HepG2 (cell line): ENCODE measurements at regions not wholly inside any gene's neighbourhood (a gene's known extent, or its start where the extent isn't known, plus 50 kb on each side); places are given as distances from the start of the nearest gene placed in this dataset.

Source experiments
- ATAC-seq: fragments of 200-7000 bp; cut with Tn5 transposase; 3 replicates; pipeline ENCODE4 v1.9.1; 2020; ENCODE audit warnings: mild to moderate bottlenecking, moderate library complexity
- BruUV-seq: library from RNA; stranded (reverse); fragments of 400-500 nt; replicated peaks from 2 replicates; lab custom pipeline; 2021; lab: Mats Ljungman, UMichigan
- CTCF ChIA-PET: fragments of 300-600 bp; formaldehyde crosslinking; extraction: SDS; loops from one replicate; lab custom pipeline; 2021; ENCODE audit warnings: low total read pairs, inconsistent platforms, low intra/inter-chr PET ratio; lab: Yijun Ruan, JAX
- POLR2A ChIA-PET: fragments of 350-600 bp; sonication (Branson Sonifier 250); formaldehyde crosslinking; loops from one replicate; lab custom pipeline; 2020; ENCODE audit warnings: antibody characterized with exemption, inconsistent platforms; lab: Yijun Ruan, JAX
- DNase-seq: peaks from one replicate; pipeline ENCODE4 v3.0.0-alpha.2; 2015; ENCODE audit warnings: low spot score
- FAIRE-seq: peaks from 3 replicates; lab custom pipeline; 2011; peaks lifted over from hg19 to GRCh38; lab: Jason Lieb, UNC
- H2AFZ ChIP-seq: one replicate; pipeline ENCODE4 v1.6.1; 2011; ENCODE audit warnings: low read length, inconsistent platforms
- H3K27ac ChIP-seq: fragments of 300-600 bp; 3 replicates; pipeline ENCODE4 v1.8.0; 2011; ENCODE audit warnings: mixed run types, mild to moderate bottlenecking, mixed read lengths, low read length, inconsistent platforms; ENCODE audit not compliant: insufficient read depth; ENCODE audit errors: extremely low read length
- H3K27me3 ChIP-seq, 2 experiments: fragments of 200-600 bp in 1 of 2; 2 replicates in 1 of 2; 3 replicates in 1 of 2; pipeline versions ENCODE4 v1.6.0 to v1.8.0; 2011; ENCODE audit warnings: low read length in 2 of 2, mild to moderate bottlenecking in 2 of 2, moderate library complexity in 2 of 2, inconsistent platforms in 1 of 2; ENCODE audit not compliant: insufficient read depth in 2 of 2, control insufficient read depth in 1 of 2
- H3K36me3 ChIP-seq, 2 experiments: fragments of 200-600 bp in 1 of 2; replicated peaks in 1 of 2; 2 replicates in 1 of 2; 3 replicates in 1 of 2; pipeline versions ENCODE4 v1.5.1 to v1.8.0; 2011; ENCODE audit warnings: low read length in 2 of 2, inconsistent platforms in 1 of 2; ENCODE audit not compliant: insufficient read depth in 2 of 2, control insufficient read depth in 1 of 2
- H3K4me1 ChIP-seq: 2 replicates; pipeline ENCODE4 v1.5.1; 2012; ENCODE audit warnings: low read length, inconsistent platforms; ENCODE audit not compliant: insufficient read depth
- H3K4me2 ChIP-seq: 2 replicates; pipeline ENCODE4 v1.6.0; 2011; ENCODE audit warnings: low read depth, low read length, inconsistent platforms
- H3K4me3 ChIP-seq, 3 experiments: fragments of 200-600 bp in 1 of 3; sonication (generic), shearing (Covaris generic) in 1 of 3; replicated peaks in 1 of 3; 2 replicates each; pipeline ENCODE4 v1.5.1; 2011 to 2016; ENCODE audit warnings: low read length in 3 of 3, inconsistent platforms in 2 of 3, low read depth in 2 of 3, mild to moderate bottlenecking in 2 of 3, control low read depth in 1 of 3, mixed read lengths in 1 of 3; ENCODE audit not compliant: insufficient read depth in 1 of 3
- H3K79me2 ChIP-seq: one replicate; pipeline ENCODE4 v1.6.1; 2011; ENCODE audit warnings: low read length, inconsistent platforms; ENCODE audit not compliant: insufficient read depth
- H3K9ac ChIP-seq: 2 replicates; pipeline ENCODE4 v1.6.0; 2011; ENCODE audit warnings: mild to moderate bottlenecking, low read depth, low read length, inconsistent platforms; ENCODE audit not compliant: insufficient read depth
- H3K9me3 ChIP-seq: 2 replicates; pipeline ENCODE4 v1.5.1; 2012; ENCODE audit warnings: mild to moderate bottlenecking, low read length
- H4K20me1 ChIP-seq: 2 replicates; pipeline ENCODE4 v1.6.0; 2011; ENCODE audit warnings: inconsistent platforms, mild to moderate bottlenecking, low read length, moderate library complexity; ENCODE audit not compliant: insufficient read depth
- FOXM1 ChIP-seq: sonication (generic); formaldehyde crosslinking; IDR thresholded peaks from 2 replicates; pipeline ENCODE4 v1.5.0; 2020; ENCODE audit warnings: missing genetic modification reagents
- HOXA5 ChIP-seq: sonication (generic); formaldehyde crosslinking; IDR thresholded peaks from 2 replicates; pipeline ENCODE4 v1.4.0; 2020; ENCODE audit warnings: missing genetic modification reagents
- NCOA2 ChIP-seq: sonication (generic); formaldehyde crosslinking; IDR thresholded peaks from 2 replicates; pipeline ENCODE4 v1.8.0; 2022; ENCODE audit warnings: inconsistent platforms
- PHF21A ChIP-seq: sonication (generic); formaldehyde crosslinking; IDR thresholded peaks from 2 replicates; pipeline ENCODE4 v1.5.0; 2020; ENCODE audit warnings: mild to moderate bottlenecking, missing genetic modification reagents
- SNRNP70 ChIP-seq: fragments of 200-400 bp; formaldehyde crosslinking; IDR thresholded peaks from 2 replicates; pipeline ENCODE4 v1.6.1; 2017; ENCODE audit warnings: mild to moderate bottlenecking, low read depth, low read length, moderate library complexity
- SP2 ChIP-seq: sonication (generic); formaldehyde crosslinking; IDR thresholded peaks from 2 replicates; pipeline ENCODE4 v1.5.1; 2020; ENCODE audit warnings: mild to moderate bottlenecking, missing genetic modification reagents
- ZNF317 ChIP-seq: sonication (generic); formaldehyde crosslinking; IDR thresholded peaks from 2 replicates; pipeline ENCODE4 v1.5.0; 2020; ENCODE audit warnings: mild to moderate bottlenecking, missing genetic modification reagents
- WGBS: methylation state at CpG from one replicate; pipeline ENCODE4 v1.1.6; 2017; ENCODE audit warnings: low lambda C conversion rate; 5-methylcytosine and 5-hydroxymethylcytosine counted together
- in situ Hi-C: cut with HindIII; loops from 2 replicates; pipeline ENCODE4 v1.10.0; 2017; ENCODE audit warnings: low pct_unique_long_range_greater_than_20kb; ENCODE audit not compliant: extremely low pct_ligation_motif_present
- intact Hi-C: fragments of 100-400 bp; cut with micrococcal nuclease; formaldehyde crosslinking; loops from one replicate; pipeline ENCODE4 v1.10.0; 2022; ENCODE audit not compliant: unreplicated experiment
- TF ChIP-seq, protein P1 (sequence below): sonication (generic); formaldehyde crosslinking; IDR thresholded peaks from 2 replicates; pipeline ENCODE4 v1.4.0; 2020; ENCODE audit warnings: missing genetic modification reagents, borderline replicate concordance

DNA sequence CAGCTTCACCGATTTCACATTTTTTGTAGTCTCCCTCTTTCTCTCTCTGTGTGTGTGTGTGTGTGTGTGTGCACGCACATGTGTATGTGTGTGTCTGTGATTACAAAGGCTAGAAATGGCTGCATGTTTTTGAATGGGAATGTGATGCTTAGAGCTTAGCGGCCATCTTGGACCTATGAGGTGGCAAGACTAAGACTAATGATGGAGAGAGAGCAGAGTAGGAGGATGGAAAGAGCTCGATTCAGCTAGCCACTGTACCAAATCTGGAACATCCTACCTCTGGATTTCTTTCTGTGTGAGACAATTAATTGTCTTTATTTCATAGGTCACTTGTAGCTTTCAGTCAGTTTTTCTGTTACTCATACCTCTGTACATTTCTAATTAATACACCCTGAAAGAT, 205.1 kb downstream of the PCSK1 start:
- no peaks in the 10 kb centered on the region for H3K36me3 ChIP-seq
- no peak for TF ChIP-seq SP2 (CRISPR knock-in tag)
- TF ChIP-seq HOXA5: no peak
- no peak for TF ChIP-seq ZNF317 (CRISPR knock-in tag)
- TF ChIP-seq SNRNP70: no peak
- TF ChIP-seq NCOA2 (CRISPR knock-in tag): no peak
- no peak for TF ChIP-seq PHF21A (CRISPR knock-in tag)
- TF ChIP-seq FOXM1 (CRISPR knock-in tag): no peak
- TF ChIP-seq, protein P1, sequence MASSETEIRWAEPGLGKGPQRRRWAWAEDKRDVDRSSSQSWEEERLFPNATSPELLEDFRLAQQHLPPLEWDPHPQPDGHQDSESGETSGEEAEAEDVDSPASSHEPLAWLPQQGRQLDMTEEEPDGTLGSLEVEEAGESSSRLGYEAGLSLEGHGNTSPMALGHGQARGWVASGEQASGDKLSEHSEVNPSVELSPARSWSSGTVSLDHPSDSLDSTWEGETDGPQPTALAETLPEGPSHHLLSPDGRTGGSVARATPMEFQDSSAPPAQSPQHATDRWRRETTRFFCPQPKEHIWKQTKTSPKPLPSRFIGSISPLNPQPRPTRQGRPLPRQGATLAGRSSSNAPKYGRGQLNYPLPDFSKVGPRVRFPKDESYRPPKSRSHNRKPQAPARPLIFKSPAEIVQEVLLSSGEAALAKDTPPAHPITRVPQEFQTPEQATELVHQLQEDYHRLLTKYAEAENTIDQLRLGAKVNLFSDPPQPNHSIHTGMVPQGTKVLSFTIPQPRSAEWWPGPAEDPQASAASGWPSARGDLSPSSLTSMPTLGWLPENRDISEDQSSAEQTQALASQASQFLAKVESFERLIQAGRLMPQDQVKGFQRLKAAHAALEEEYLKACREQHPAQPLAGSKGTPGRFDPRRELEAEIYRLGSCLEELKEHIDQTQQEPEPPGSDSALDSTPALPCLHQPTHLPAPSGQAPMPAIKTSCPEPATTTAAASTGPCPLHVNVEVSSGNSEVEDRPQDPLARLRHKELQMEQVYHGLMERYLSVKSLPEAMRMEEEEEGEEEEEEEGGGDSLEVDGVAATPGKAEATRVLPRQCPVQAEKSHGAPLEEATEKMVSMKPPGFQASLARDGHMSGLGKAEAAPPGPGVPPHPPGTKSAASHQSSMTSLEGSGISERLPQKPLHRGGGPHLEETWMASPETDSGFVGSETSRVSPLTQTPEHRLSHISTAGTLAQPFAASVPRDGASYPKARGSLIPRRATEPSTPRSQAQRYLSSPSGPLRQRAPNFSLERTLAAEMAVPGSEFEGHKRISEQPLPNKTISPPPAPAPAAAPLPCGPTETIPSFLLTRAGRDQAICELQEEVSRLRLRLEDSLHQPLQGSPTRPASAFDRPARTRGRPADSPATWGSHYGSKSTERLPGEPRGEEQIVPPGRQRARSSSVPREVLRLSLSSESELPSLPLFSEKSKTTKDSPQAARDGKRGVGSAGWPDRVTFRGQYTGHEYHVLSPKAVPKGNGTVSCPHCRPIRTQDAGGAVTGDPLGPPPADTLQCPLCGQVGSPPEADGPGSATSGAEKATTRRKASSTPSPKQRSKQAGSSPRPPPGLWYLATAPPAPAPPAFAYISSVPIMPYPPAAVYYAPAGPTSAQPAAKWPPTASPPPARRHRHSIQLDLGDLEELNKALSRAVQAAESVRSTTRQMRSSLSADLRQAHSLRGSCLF (CRISPR knock-in tag): no peak
- H3K79me2 ChIP-seq: no peaks in the 10 kb centered on the region
- H3K9me3 ChIP-seq: peaks cover 10% of the 10 kb centered on the region
- POLR2A ChIA-PET: no interaction called here
- 95% methylated on average over 4 of the region's 4 CpGs for WGBS
- H3K4me3 ChIP-seq: no peak overlapping the region
- FAIRE-seq (no peak), ATAC-seq (no peak), DNase-seq (no peak)
- no peak overlapping the region for H3K9ac ChIP-seq
- CTCF ChIA-PET: no interaction called here
- intact Hi-C loops: no loop called here
- in situ Hi-C loops: no loop called here
- no peak overlapping the region for H3K27ac ChIP-seq
- peaks cover 14% of the 10 kb centered on the region for H3K4me1 ChIP-seq
- H3K4me2 ChIP-seq: no peak overlapping the region
- no peaks in the 10 kb centered on the region for H4K20me1 ChIP-seq
- H2AFZ ChIP-seq: no peak overlapping the region
- H3K27me3 ChIP-seq: no peaks in the 10 kb centered on the region
- BruUV-seq: no TSS peak
